C4-2B (cell line): ENCODE measurements at regions not wholly inside any gene's neighbourhood (a gene's known extent, or its start where the extent isn't known, plus 50 kb on each side); places are given as distances from the start of the nearest gene placed in this dataset.

Experiments
- H3K27ac ChIP-seq: fragments of 450-650 bp; 2 replicates; pipeline ENCODE4 v1.5.1; 2017
- ZFX ChIP-seq: fragments of 450-650 bp; IDR thresholded peaks from 2 replicates; pipeline ENCODE4 v1.6.1; 2017
- TF ChIP-seq, protein P1 (sequence below): fragments of 450-650 bp; conservative IDR thresholded peaks from 2 replicates; pipeline ENCODE4 v1.5.1; 2017; ENCODE audit warnings: mild to moderate bottlenecking

DNA sequence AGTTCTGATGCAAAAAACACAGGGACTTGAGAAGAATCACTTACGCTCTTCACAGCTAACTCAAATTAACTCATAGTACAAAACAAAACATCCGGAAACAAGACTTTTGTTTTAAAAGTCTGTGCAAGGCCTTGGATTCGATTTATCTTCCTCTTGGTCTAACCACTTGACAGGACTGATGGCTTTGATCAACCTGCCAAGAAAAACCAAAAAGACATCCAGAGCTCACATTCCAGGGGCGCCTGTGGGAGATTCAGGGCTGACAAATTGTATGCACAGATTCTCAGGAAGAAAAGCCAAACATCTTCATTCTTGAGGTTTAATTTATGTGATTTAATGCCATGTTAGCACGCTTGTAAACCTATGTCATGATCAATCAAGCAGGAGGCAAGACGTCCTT lies 129.1 kb upstream of the TMCC3 start:
- TF ChIP-seq ZFX: no peak
- TF ChIP-seq, protein P1, sequence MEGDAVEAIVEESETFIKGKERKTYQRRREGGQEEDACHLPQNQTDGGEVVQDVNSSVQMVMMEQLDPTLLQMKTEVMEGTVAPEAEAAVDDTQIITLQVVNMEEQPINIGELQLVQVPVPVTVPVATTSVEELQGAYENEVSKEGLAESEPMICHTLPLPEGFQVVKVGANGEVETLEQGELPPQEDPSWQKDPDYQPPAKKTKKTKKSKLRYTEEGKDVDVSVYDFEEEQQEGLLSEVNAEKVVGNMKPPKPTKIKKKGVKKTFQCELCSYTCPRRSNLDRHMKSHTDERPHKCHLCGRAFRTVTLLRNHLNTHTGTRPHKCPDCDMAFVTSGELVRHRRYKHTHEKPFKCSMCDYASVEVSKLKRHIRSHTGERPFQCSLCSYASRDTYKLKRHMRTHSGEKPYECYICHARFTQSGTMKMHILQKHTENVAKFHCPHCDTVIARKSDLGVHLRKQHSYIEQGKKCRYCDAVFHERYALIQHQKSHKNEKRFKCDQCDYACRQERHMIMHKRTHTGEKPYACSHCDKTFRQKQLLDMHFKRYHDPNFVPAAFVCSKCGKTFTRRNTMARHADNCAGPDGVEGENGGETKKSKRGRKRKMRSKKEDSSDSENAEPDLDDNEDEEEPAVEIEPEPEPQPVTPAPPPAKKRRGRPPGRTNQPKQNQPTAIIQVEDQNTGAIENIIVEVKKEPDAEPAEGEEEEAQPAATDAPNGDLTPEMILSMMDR: no peak
- no peak overlapping the region for H3K27ac ChIP-seq

DNA sequence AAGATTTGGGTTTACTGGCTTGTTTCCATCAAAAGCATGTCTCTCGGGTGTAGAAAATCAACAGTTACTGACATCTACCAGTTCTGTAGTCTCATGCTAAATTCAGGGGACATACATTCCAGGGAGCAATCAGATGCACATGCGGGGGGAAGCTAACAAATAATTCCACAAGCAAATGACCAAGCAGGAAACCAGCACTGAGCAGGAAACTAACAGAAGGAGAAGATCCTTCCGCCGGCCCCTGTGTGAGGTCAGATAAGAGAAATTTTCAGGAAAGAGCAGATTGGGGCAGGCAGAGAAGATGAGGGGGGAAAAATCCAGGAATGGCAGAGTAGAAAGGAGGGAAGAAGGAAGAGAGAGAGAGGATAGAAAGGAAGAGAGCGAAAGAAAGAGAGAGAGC lies 127.6 kb upstream of the TMCC3 start:
- no peak for TF ChIP-seq ZFX
- TF ChIP-seq, protein P1: no peak
- no peak overlapping the region for H3K27ac ChIP-seq

DNA sequence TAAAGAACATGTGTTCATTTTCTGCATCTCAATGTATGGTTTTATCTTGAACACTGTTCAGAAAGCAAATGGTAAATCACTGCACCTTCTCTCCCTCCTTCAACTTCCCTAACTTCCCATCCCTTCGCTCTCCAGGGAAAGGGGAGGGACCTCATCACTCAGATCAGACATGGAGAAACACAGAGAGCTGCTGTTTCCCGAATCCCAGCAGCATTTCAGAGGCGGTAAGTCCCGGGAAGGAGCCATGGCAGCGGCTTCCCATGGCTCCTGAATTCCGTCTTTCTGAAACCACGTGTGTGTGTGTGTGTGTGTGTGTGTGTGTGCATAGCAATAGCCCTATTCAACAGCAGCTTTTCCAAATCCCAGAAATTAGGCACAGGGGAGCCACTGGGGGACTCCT lies 125.4 kb upstream of the TMCC3 start:
- H3K27ac ChIP-seq: no peak overlapping the region
- TF ChIP-seq ZFX: no peak
- TF ChIP-seq, protein P1: no peak

DNA sequence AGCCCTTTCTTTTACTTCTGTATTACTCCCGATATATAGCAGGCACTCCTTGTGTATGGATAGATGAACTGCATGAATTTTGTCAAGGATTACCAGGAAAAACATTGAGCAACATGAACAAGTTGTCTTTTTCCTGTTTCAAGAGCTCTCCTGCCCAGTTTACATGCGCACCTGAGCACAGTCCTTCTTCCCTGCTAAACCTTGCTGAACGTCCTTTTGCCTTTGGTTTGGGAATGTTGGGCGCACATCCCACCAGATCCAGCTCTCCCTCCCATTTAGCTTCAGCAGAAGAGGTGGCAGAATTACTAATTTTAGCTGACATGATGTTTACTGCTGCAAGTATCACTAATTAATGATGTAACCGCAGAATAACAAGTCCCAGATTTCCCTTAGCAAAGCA lies 121.4 kb upstream of the TMCC3 start:
- TF ChIP-seq, protein P1: no peak
- no peak for TF ChIP-seq ZFX
- no peak overlapping the region for H3K27ac ChIP-seq

DNA sequence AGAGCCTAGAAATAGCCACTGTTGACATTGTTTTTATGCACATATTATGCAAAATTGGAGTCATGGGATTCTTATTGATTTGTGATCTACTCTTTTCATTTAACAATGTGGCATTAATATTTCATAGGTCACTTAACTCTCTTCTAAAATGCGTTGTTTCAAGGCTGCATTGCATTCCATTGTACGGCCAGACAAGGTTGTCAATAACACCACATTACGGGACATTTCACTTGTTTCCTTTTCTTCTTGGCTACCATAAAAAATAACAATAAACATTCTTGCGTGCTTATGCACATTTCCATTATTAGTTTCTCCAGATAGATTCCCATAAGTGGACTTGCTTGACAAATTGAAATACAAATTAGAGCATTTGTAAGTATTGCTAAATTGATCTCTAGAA lies 120.8 kb upstream of the TMCC3 start:
- H3K27ac ChIP-seq: no peak overlapping the region
- TF ChIP-seq, protein P1: no peak
- TF ChIP-seq ZFX: no peak

DNA sequence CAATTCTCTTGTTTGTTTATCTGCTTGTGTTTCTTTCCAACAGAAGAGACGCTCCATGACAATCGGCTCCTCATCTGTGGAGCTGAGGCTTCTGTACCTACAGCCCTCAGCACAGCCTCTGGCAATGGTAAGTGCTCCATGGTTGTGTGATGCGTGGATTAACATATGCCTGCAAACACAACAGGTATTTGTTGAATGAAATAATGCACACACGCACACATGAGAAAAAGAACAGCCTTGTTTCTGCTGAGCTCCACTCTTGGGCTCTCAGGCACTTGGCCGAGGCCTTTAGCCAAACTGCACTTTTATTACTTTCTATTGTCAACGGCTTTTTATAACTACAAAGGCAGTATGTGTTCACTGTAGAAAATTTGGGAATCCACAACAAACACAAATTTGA lies 120.4 kb upstream of the TMCC3 start:
- no peak for TF ChIP-seq ZFX
- TF ChIP-seq, protein P1: no peak
- H3K27ac ChIP-seq: no peak overlapping the region

DNA sequence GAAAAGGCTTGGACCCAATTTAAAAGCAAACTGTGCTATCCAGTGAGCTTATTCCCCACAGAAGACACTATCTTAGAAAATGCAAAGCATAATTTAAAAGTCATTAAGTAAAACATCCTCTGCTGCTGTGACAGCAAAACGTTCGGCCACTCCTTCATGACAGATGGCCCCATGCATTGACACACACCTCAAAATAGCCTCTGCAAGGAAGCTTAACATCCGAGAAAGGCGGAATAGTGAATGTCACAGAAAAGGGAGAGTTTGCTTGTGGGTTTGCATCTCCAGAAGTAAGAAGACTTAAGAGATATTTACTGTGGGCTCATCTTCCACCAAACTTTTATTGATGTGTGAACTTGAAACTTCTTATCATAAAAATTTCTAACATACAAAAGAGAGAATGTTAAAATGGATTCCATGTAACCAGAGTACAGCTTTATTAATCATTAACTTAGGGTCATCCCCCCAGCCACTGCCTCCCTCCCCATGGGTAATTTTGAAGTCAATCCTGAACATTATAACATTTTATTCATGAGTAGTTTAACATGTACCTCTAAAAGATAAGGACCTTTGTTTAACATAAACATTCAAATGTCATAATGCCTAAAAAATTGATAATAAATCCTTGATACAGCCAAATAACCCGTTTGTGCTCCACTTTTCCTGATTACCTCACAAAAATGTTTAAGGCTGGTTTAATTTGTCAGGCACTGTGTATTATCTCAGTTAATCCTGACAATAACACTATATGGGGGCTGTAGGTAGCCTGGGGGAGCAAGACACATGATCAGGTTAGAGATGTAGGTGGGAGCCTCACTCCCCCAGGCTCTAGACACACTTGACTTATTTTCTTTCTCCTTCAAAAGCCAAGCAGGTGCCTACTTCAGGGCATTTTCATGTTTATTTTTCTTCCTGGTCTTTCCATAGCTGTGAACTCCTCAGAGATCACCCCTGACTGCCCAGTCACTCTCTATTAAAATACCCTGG lies 119.7 kb upstream of the TMCC3 start:
- TF ChIP-seq ZFX: no peak
- TF ChIP-seq, protein P1: no peak
- H3K27ac ChIP-seq: no peak overlapping the region
